Putamen (tissue), 1 donor: ENCODE measurements at regions not wholly inside any gene's neighbourhood (a gene's known extent, or its start where the extent isn't known, plus 50 kb on each side); places are given as distances from the start of the nearest gene placed in this dataset.
"Not testable (repeated sequence)": the region's sequence is repeated elsewhere in the genome, so short reads cannot be mapped to it uniquely, and the experiment has no call there.

Experiments
- DNase-seq: peaks from one replicate; pipeline ENCODE4 v3.0.0-alpha.2; 2016; ENCODE audit warnings: low spot score

DNA sequence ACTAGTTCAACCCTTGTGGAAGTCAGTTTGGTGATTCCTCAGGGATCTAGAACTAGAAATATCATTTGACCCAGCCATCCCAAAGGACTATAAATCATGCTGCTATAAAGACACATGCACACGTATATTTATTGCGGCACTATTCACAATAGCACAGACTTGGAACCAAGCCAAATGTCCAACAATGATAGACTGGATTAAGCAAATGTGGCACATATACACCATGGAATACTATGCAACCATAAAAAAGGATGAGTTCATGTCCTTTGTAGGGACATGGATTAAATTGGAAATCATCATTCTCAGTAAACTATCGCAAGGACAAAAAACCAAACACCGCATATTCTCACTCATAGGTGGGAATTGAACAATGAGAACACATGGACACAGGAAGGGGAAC lies 157.8 kb downstream of the MSN start:
- not testable (repeated sequence) for DNase-seq

DNA sequence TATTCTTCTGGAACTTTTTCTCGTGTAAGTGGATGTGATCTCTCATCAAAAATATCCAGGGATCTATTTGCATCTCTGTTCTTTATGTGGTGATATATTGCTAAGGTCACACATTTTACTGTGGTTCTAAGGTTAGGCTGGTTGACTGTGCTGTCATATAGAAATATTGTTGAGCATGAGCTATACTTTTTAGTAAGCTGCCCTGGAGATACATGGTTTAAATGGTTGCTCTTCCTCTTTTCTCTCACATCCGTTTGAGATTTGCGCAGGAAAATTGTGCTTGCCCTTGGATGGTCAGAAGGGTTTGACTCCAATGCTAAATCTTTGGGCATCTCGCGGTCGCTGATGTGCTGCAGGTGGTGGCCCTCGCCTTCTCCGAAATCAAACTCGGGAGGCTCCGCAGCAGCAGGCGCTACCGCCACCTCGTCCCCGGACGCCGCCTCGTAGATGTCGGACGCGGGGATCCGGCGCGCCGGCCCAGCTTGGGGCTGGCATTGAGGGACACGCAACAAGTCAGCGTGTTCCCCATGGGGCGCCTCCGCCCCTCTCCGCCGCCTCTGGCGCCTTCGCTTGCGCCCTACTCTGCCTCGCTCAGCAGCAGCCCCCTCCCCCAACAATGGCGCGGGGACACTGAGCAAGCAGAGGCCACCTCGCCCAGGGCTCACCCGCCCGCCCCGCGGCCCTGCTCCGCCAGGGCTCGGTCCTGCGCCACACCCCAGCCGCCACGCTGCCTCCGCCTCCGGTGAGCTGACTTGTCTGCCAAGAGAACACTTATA lies 154.5 kb downstream of the MSN start:
- DNase-seq, result no peak

DNA sequence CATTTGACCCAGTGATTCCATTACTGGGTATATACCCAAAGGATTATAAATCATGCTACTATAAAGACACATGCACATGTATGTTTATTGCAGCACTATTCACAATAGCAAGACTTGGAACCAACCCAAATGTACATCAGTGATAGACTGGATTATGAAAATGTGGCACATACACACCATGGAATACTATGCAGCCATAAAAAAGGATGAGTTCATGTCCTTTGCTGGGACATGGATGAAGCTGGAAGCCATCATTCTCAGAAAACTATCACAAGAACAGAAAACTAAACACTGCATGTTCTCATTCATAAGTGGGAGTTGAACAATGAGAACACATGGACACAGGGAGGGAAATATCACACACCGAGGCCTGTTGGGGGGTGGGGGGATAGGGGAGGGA lies 152.5 kb downstream of the MSN start:
- not testable (repeated sequence) for DNase-seq

DNA sequence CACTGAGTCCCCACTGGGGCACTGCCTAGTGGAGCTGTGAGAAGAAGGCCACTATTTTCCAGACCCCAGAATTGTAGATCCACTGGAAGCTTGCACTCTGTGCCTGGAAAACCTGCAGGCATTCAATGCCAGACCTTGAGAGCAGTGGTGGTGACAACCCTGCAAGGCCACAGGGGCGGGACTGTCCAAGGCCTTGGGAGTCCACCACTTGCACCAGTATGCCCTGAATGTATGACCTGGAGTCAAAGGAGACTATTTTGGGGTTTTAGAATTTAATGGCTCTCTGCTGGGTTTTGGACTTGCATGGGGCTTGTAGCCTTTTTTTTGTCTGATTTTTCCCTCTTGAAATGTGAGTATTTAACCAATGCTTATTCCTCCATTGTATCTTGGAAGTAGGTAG lies 145.8 kb downstream of the MSN start:
- DNase-seq, result no peak

DNA sequence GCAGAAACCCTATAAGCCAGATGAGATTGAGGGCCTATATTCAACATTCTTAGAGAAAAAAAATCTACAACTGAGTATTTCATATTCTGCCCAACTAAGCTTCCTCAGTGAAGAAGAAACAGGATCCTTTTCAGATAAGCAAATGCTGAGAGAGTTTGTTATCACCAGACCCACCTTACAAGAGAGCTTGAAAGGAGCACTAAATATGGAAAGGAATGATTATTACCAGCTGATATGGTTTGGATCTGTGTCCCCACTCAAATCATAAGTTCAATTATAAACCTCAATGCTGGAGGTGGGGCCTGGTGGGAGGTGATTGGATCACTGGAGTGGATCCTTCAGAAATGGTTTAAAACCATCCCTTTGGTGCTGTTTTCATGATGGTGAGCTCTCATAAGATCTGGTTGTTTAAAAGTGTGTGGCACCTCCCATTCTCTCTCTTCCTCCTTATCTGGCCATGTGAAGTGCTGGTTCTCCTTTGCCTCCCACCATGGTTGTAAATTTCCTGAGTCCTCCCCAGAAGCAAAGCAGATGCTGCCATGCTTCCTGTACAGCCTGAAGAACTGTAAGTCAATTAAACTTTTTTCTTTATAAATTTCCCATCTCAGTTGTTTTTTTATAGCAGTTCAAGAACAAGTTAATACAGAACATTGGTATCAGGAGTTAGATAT lies 144.2 kb downstream of the MSN start:
- no peak for DNase-seq
